HUDEP-2 (cell line): ENCODE measurements at regions not wholly inside any gene's neighbourhood (a gene's known extent, or its start where the extent isn't known, plus 50 kb on each side); places are given as distances from the start of the nearest gene placed in this dataset.
"Not testable (repeated sequence)": the region's sequence is repeated elsewhere in the genome, so short reads cannot be mapped to it uniquely, and the experiment has no call there.

ENCODE experiments used
- DNase-seq, 76 experiments: peaks; one replicate each; lab custom pipeline; 2025; ENCODE audit not compliant: unreplicated experiment in 76 of 76; lab: John Stamatoyannopoulos, UW

DNA sequence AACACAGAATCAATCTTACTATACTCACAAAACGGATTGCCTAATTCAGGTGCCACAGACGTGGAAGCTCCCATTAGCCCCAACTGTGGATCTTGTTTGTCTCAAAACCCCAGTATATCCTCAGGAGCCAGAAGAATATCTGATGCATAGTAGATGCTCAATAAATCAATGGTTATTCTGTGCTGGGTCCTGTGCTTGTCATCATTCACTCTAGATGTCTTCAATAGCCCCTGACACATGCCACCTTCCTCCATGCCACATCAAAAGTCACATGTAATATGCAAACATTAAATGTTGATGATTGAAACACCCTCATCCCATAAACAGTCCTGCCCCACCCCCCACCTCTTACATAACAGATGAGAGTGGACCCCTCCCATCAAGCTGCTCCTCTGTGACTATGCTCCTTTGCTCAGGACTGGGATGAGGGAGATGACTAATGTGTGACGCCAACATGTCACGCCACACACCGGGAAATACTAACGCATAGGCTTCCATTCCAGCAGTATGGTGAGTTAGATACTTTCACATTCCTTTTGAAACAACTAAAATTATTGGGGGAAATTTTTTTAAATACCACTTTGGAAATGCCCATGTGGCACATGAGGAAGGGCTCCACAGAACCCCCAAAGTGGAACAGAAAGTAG is 267.6 kb upstream of the SDK2 start:
- DNase-seq, result no peak

DNA sequence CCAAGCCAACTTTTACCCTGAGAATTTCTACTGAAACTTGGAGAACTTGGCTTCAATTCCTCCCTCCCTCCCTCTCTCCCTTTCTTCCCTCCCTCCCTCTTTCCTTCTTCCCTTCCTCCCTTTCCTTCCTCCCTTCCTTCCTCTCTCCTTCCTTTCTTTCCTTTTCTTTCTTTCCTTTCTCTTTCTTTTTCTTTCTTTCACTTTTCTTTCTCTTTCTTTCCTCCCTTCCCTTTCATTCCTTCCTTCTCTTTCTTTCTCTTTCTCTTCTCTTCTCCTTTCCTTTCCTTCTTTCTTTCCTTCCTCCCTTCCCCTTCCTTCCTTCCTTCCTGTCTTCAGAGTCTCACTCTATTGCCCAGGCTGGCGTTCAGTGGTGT is 268.1 kb upstream of the SDK2 start:
- DNase-seq, result no peak

DNA sequence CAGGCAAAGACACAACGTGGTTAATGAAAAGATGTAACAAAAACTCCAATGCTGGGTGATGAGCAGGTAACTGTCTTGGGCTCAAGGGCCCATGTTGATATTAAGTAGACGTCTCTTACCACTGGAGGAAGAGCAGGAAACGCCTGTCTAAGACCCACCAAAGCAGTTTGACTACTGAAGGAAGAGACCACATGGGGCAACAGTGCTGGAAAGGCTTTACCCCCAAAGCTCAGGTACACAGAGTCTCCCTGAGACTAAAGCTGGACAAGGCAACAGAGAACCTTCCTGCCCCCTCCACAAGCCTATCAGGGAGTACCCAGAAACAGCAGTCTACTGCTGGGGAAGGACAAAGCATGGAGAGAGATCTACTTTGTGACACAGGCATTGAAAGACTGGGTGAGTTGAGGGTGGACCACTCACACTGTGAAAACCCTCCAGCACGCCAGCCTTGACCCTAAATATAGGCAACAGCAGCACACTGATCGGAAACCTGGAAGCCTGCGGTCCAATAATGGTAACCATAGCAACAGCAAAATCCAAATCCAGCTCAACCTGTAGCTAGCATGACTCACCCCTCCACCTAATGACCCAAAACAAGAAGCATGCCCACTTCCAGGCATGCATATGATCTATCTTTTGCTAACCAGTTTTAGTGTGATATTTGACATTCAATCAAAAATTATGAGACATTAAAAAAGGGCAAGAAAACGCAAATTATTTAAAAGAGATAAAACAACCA is 270.5 kb upstream of the SDK2 start:
- DNase-seq, result no peak

DNA sequence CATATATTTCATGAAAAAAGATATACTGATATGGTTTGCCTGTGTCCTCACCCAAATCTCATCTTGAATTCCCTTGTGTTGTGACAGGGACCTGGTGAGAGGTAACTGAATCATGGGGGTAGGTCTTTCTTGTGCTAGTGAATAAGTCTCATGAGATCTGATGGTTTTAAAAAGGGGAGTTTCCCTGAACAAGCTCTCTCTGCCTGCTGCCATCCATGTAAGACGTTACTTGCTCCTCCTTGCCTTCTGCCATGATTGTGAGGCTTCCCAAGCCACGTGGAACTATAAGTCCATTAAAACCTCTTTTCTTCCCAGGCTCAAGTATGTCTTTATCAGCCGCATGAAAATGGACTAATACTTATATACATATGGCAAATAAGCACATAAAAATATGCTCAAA is 274.8 kb upstream of the SDK2 start:
- DNase-seq, result not testable (repeated sequence)

DNA sequence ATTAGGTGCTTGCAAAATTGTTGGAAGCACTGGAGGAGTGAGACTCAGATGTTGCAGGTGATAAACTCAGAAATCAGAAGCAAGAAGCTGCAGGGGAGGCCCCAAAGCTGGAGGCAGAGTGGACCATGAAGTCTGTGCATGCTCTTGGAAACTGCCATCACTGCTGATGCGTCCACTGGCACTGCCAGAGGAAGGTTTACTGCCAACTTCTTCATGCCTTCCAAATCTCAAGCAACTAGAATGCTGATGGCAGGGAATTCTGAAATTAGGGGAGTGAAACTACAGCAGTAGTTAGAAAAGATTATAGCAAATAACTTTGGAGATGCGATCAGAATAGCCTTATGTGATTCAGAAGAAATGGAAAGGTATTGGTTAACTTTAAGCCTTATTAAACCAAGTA is 277.1 kb upstream of the SDK2 start:
- no peak for DNase-seq

DNA sequence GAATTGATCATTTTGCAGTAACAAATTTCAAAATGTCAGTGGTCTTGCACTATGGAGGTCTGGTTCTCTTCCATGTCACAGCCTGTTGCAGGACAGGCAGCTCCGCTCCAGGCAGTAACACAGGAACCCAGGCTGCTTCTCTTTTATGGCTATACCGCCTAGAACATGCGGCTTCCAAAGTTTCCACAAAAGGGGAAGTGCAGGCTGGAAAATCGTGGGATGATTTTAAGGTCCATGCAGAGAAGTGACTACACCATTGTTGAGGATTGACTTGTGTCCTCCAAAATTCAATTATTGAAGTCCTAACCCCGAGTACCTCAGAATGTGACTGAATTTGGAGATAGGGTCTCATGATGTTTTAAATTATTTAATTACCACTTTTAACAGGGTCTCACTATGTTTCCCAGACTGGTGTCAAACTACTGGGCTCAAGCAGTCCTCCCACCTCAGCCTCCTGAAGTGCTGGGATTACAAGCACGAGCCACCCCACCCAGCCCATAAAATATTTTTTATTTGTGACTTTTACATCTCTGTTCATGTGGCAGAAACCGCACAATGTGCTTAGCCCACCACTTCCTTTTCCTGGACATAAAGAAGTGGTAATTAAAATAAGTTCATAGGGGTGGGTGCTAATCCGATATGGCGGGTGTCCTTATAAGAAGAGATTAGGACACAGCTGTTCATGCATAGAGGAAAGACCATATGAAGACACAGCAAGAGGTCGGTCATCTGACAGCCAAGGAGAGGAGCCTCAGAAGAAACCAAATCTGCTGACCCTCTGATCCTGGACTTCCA is 279.2 kb upstream of the RPL38 start:
- no peak for DNase-seq

DNA sequence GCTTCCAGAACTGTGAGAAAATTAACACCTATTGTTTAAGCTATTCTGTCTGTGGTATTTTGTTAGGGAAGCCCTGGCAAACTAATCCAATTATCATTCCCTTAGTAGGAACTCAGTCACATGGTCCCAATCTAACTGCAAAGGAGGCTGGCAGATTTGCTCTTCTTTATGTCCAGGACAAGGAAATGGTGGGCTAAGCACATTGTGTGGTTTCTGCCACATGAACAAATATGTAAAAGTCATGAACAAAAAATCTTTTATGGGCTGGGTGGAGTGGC is 278.6 kb upstream of the RPL38 start:
- no peak for DNase-seq

DNA sequence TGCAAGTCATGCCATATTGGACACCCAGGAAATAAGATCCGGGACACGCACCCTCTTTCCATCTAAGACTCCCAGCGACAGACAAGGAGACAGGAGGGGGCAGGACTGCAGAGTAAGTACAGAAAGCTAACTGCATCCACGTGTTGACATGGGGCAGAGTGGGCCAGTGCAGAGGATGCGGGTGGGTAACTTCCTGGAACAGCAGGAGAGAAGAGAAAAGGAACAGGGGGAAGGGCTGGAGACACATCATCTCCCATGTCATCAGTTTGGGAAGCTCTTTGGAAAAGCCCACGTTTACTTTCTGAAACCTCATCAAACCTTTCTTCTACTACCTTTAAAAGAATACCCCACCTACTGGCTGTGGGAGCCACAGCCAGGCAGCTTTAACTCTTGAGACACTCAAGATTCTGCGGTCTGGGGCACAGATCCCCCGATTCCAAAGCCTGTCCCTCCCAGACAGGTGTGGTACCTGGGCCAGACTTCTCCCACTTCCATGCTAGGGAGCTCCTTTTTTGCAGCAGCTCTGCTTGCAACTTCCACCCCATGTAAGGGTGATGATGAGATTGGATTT is 273.5 kb upstream of the RPL38 start:
- no peak for DNase-seq

DNA sequence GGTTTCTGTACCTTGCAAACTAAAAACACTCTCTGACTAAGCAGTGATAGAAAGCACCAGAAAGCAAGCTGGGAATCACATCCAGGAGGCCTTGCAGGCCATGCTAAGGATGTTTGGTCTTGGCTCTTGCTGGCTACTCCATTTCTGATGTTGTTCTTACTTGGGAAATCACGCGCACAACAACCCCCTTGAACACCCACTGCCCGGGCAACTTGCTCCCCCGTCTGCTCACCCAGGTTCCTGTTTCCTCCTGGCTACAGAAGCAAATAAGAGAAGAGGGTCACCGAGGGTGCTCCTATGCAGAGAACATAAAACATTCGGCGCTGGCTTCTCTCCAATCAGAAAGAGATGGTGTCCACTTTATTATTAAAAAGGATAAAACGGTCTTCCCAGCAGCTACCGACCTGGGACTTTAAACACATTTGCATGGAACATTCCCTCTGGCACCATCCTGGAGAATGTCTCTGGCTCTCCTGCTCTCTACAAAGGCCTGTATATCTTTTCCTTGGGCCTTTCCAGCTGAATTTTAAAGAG is 271.2 kb upstream of the RPL38 start:
- no peak for DNase-seq

DNA sequence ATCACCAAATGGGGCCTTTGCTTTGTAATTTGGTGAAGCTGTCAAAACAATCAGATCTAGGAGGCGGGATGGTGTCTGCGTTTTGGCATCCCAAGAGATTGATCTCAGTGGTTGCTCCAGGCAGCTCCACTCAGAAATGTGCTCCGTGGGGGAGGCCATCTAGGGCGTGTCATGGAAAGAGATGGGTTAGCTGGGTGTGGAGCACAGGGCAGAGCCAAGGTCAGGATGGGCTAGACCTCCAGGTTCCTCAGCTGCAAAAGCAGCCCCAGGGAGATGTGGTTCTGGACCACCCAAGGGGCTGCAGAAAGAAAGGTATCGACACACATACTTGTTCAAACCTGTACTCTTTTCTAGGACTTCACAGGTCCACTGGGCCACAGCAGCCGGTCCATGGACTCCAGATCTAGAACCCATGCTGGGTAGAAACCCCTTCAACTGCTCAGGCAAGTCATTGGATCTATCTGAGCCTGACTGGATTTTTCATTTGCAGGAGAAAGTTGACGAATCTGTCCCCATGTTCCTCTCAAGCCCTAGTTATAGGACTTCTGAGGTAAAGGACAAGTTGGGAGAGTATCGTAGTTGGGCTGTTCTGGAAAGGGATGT is 270.2 kb upstream of the RPL38 start:
- no peak for DNase-seq

DNA sequence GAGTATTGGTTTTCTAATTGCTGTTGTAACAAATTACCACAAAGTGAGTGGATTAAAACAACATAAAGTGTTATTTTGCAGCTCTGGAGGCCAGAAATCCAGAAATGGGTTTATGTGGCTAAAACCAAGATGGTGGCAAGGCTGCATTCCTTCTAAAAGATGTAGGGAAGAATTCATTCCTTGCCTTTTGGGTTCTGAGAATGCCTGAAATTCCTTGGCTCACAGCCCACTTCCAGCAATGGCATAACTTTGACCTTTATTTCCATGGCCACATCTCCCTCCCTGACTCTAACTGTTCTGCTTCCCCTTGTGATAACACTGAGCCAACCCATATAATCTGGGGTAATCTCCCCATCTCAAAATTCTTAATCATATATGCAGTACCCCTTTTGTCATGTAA is 269.6 kb upstream of the RPL38 start:
- DNase-seq, result no peak

DNA sequence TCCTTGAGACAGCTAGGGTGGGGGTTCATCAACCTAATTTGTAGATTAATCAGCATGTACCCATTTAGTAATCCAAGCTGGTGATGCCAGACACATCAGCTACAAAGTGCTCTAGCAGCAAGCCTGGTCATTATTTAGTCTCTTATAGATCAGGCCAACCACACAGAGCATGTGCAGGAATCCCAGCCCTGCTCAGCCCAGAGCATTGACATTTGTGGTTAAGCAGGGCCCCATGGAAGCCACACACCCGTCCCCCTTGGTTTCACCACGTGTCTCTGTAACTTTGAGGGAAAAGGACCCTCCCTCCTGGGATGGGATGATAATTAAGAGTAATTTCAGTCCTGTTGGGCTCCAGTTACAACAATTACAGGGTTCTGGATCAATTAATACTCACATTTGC is 268.8 kb upstream of the RPL38 start:
- DNase-seq, result no peak

DNA sequence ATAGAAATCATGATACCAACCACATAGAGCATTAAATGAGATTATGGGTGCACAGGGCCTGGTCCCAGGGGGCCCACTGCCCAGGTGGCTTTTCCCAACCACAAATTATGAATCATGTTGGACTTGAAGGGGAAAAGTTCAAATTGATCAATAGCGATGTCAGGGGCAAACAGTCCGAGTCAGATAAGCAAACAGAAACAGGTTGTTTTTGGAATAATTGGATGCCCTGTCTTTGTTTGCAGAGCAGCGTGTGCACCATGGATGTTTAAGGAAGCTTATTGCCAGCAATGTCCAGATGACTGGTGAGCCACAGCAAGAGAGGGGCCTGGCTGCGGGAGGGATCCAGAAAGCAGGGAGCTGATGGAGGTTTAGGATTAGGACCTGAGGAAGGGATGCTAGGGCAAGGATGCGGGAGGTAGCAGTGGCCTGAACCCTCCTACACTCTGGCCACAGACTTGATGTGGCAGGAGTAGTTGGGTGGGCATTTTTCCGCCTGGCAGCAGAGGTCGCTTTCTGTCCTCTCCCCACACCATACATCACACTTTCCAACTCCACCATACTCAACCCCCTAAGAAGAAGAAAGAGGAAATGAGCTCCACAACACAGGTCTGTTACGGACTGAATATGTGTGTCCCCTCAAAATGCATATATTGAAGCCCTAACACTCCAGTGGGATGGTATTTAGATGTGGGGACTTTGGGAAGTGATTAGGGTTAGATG is 266.4 kb upstream of the RPL38 start:
- no peak for DNase-seq

DNA sequence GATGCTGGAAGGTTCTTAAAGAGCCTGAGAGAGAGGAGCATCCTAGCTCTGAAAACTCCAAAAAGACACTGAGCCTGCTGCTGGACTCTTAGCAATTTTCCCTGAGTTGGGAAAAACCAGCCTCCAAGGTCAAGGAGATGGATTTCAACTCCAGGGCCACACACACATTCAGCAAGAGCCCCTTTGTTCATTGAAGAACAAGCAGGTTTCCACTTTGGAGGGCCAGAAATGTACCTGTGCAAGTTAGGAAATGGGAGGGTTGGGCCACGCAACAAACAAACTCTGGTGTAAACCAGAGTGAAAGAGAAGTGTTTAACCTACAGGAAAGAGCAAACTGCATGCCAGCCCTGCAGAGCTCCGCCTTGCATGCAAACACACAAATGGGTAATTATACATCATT is 264.8 kb upstream of the RPL38 start:
- no peak for DNase-seq

DNA sequence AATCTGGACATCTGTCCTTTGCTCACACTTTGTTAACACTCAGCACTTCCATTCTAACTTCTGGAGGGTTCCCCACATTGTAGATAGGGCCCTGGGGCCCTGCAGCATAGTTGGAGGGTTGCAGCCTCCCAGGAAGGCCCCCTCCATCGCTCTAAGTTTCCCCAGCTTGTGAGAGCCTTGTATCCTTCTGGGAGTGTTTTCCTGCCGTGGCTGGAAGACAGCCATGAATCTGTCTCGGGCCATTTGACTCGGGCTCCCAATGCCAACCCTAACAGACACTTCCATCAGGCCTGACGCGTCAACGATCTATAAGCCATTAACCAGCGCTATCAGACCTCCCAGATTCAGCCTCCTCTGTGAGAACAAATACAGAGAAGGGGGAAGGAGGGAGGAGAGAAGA is 263.7 kb upstream of the RPL38 start:
- no peak for DNase-seq

DNA sequence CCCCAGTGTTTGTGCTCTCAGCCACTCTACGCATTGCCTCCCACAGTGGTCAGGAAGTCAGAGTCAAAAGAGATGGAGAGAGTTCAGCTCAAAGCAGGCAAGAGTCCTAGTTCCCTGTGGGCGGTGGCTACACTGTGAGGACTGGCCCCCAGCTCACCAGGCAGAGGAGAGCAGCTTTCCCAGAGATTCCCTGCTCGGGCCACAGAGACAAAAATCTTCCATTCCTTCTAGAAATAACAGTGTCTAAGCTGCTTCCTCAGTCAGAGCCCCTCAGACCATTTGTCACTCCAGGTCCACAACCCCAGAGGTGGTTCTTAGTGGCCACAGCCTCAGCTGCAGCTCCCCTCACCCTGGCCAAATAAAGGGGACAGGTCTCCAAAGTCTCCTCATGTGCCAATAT is 263.0 kb upstream of the RPL38 start:
- DNase-seq, result no peak

DNA sequence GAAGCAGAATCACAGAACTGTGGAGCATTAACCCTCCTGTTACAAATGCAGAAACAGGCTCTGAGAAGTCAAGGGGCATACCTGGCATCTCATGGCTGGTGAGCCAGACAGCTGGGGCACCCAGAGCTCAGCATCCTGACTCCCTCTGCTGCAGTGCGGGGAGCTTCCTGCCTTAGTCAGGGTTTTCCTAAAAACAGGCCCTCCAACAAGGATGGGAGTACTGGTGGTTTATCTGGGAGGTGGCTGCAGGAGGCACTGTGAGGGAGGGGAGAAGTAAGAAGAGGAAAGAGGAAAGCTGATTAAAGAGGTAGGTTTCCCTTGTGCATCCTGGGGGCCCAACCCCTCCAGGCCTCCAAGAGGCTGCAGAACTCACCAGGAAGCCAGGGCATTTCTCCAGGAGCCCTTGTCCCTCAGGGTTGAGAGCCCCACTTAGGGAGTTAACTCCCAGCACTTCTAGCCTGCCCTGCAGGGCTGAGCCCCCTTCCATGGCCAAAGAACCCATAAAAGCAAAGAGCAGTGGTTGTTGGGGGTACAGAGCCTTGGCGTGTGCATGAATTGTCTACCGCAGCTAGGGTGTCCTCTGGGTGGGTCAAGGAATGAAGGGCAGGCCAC is 261.5 kb upstream of the RPL38 start:
- no peak for DNase-seq

DNA sequence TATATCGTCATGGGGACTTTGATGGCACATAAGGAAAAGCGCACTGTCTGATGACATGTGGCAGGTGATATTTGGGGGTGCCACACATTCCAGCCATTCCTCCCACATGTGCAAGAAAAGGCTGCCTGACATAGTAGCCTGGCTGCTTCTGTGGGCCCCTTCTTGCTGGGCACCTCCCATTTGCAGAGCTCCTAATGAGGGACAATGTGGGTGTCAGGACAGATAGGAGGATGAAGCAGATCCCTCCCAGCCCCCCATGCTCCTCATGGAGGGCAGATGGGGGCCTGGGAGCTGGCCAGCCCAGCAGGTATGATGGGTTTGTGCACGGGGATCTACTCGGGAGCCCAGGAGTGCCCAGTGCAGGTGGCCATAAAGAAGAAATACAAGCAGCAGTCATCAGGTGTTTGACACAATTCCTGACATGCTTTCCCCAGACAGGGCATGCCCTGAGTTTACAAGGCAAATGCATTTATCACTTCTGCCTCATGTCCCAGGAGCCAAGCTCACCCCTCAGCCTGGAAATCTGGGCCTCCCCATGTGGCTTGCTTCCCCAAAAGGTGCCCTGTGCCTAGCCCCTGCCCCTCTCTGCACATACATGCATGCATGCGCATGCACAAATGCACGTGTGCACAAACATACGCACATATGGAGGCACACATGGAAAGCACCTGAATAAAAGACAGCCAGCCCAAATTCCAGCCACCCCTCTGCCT is 260.6 kb upstream of the RPL38 start:
- no peak for DNase-seq

DNA sequence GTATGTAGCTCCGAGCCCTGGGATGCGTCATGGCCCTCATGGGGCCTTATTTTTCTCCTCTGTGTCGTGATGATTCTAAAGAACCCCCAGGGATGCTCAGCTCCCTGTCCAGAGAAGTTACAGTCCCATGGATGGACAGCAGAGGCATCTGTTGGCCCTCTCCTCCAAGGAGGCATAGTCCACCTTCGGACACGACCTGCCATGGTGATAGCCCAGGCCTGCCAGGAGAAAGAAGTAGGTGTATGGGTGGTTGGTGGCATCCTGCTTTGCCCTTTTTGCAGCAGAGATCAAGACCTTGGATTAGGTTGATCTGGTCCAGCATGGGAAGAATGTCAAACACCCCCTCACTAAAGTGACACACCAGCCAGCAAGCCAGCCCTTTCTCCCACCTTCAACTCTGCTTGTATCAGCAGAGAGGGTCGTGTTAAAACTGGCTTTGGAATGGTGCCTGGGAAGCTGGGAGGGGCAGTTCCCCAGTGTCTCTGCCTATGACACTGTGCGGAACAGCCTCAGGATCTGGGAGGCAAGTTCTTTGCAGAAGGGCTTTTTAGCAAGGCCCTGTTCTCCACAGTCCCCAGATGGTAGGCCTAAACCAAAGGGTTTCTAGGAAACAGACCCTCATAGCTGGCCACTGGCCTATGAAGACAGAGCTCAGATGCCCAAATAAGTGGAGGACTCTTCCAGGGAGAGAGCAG is 259.9 kb upstream of the RPL38 start:
- no peak for DNase-seq
